DMS 273 (cell line): ENCODE measurements at regions not wholly inside any gene's neighbourhood (a gene's known extent, or its start where the extent isn't known, plus 50 kb on each side); places are given as distances from the start of the nearest gene placed in this dataset.

ENCODE experiments used
- DNase-seq: peaks from one replicate; lab custom pipeline; 2025; ENCODE audit not compliant: unreplicated experiment; lab: John Stamatoyannopoulos, UW

DNA sequence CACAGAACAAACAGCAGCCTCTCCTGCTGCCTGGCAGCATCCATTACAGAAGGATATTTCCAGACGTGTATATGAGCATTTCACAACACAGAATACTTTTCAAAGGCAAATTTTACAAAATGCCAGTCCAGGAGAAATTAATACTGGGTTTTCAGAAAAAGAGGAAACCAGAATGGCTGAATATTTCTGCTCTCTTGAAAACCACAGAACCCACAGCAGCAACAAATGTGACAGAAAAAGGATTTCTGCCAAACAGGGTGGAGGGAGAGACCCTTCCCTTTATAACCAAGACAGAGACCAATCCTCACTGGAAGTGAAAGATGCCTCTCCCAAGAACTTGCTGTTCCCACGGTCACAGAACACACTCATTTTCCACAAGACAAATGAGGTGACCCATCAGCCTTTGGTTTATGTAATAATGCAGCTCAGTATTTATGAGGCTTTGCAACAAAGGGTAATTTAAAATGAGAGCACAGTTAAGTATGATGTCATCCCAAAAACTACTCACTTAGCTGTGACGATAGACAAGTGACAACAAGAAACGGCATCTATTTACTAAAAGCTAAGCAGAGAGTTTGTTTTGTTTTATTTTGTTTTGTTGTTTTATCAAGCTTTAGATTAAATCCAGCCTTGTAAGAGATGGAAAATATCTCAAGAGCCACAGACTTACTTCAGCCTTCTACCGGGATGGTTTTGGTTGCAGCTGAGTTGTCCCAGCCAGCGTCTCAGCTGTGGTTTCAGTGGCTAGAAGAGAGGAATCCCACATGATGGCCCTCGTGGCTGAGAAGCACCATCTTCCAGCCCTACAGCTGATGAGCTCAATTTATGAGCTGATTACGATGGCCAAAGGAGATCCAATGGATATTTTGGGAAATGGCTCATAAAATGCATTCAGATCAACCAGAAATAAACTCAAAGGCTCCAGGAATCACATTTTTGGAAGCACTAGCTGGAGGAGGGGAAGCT, 249.3 kb upstream of the AGAP1 start:
- no peak for DNase-seq

DNA sequence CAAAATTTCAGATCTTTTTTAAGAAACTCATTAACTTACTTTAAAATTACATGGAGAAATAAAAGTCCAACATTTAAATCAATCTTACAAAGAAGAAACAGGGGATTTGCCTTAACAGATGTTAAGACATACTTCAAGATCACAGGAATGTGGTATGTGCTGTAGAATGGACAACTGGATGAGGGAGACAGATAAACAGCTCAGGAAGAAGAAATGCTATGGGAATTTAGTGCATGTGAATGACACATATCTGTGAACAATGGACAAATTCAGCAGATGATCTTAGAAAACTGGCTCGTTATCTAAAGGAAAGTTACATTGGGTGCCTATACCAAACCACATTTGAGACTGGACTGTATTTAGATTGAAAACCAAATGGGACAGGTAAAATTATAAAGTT, 246.8 kb upstream of the AGAP1 start:
- DNase-seq, result no peak

DNA sequence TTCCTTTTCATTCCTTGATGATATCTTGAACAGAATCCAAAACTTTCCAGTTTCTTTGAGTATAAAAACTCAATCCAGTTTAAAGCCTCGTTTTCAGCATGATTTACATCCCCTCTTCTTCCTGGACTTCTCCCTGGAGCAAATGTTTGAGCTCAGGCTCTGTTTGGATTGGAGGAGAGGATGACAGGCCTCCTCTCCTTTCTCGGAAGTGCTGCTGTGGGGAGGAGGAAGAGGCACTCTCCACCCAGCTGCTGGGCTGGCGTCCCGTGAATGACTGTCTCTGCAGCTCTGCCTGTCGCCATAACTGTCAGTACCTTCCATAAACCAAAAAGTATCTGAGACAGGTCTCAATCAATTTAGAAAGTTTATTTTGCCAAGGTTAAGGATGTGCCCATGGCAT, 238.2 kb upstream of the AGAP1 start:
- no peak for DNase-seq

DNA sequence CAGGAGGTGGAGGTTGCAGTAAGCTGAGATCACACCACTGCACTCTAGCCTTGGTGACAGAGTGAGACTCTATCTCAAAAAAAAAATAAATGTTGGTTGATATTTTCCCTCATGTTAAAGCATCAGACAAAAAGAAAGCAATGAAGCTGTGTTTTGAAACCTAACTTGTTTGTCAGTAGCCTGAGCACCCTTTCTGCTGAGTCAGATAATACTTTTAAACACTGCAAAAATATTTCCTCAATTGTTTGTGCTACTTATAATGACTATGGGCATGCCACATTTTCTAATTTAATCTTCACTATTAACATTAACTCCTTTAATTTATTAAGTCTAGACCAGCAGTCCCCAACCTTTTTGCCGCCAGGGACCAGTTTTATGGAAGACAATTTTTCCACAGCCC, 236.3 kb upstream of the AGAP1 start:
- no peak for DNase-seq

- no peak for DNase-seq
These were observed 231.1 kb upstream of the AGAP1 start for GRCh38 chr2:235262750-235263149.

DNA sequence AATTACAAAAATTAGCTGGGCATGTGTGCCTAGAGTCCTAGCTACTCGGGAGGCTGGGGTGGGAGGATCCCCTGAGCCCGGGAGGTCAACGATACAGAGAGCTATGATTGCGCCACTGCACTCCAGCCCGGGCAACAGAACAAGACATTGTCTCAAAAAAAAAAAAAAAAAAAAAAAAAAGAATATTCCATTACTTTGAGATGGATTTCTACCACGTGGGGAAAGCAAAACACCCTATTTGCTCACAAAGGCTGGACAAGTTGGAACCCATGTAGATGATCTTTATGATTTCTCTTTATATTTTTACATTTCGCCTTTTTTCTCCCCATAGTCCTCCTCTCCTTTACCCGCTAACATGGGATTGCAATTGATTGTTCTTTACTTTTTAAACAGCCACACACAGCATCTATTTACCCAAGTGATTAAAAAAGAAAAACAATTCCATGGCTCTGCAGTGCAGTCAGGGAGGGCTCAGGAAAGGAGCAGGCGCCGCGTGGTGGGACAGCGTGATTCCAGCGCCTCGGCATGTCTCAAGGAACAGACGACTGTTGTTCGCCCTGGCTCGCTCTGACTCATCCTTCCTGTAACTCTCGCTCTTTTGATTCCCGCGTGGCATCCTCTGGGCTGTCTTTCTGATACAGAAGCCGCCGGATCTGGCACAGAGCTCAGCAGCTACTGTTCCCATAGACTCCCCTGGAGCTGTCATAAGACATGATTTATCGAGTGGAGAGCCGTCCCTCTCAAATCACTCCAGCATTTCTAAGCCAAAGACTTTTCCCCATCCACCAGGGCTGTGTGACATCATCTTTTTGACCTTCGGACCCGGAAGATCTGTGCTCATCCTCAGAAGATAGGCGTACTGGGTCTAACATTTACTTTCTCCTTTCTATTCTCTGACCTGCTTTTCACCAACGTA, 230.4 kb upstream of the AGAP1 start:
- DNase-seq, result peak; percentile 65

GRCh38 chr2:235264121-235264493, 229.7 kb upstream of the AGAP1 start:
- peak; percentile 20 for DNase-seq

GRCh38 chr2:235264512-235264911, 229.3 kb upstream of the AGAP1 start:
- DNase-seq, result no peak

DNA sequence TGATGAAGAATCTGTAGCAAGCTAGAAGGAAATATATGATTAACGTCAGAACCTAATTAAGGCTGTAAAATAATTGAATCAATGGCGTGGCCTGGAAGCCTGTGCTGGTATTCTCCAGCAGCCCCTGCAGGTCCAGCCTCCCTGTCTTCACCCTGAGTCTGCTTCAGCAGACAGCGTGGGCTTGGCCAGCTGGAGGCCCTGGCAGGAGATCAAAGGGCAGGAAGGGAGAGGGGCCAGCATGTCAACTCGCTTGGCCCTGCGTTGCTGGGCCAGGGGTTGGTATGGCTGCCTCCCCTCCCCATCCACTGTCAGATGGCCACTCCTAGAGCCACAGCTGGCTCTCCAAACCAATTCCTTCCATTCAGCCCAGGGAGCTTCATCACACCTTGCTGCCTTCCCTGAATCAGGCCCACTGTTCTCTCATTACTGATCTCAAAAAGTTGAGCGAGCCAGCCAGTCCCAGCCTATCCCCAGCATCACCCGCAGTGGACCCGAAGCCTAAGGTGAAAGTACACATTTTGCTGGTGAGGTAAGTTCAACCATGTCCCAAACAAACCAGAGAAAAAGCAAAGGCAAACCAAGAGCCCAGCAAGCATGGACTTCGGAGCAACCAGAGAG, 228.4 kb upstream of the AGAP1 start:
- DNase-seq, result peak; percentile 30

- no peak for DNase-seq
These were observed 226.6 kb upstream of the AGAP1 start for GRCh38 chr2:235267251-235267650.

GRCh38 chr2:235268535-235268934, 225.3 kb upstream of the AGAP1 start:
- DNase-seq, result no peak

DNA sequence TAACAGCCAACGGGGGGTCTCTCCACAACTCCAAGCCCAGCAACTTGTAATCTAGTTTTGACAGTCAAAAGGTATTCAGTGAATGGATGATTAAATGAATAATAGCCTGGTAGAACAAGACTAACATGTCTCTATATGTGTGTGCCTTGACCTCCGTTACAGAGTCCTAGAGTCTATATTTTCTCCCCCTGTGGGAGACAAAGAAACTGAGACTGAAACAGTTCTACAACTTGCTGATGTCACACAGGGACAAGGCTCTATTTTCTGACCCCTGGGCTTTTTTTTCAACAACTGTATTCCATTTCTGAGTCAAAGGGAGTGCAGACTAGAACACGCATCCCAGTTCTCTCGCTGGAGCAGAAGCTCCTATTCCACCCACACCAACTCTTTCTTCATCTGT, 223.6 kb upstream of the AGAP1 start:
- no peak for DNase-seq

- no peak for DNase-seq
These were observed 222.9 kb upstream of the AGAP1 start for GRCh38 chr2:235270956-235271355.

GRCh38 chr2:235271936-235272335, 221.9 kb upstream of the AGAP1 start:
- no peak for DNase-seq

DNA sequence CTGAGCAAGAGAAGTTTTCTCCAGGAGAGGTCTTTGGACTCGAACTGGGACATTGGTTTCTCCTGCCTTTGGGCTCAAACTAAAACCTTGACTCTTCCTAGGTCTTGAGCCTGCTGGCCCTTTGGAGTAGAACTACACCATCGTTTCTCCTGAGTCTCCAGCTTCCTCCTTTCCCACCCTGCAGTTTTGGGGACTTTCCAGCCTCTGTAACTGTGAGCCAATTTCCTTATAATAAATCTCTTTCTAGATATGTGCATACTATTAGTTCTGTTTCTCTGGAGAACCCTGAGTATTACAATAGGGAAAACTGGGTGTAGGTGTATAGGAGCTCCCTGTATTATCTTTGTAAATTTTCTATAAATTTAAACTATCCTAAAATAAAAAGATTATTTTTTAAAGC, 219.8 kb upstream of the AGAP1 start:
- no peak for DNase-seq

GRCh38 chr2:235277485-235277884, 216.4 kb upstream of the AGAP1 start:
- no peak for DNase-seq

DNA sequence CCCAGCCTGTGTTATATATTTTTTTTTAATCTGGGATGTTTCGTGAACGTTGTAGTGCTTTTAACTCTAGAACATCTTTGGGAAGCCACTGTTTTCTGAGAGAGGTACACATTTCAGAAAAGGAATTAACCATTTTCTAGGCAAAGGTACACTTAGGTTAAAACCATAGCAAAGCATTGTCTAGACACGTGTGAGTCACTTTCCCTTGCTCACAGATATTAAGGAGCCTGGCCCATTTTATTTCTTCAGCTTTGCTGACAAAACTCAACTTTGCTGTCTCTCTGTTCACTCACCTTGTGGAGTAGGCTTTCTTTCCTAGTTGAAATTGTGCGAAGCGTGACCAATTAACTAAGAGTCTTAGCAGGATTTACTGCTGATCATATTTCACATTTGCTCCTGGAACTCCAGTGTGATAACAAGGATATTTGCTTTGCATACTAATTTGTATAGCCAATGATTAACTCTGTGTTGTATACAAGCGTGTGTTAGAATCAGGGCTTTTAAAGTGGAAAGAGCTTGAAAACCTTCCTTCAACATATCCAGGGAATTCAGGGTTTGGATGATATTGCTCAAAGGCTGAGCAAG, 215.0 kb upstream of the AGAP1 start:
- DNase-seq, result no peak

- no peak for DNase-seq
These were observed 213.9 kb upstream of the AGAP1 start for GRCh38 chr2:235279965-235280364.

DNA sequence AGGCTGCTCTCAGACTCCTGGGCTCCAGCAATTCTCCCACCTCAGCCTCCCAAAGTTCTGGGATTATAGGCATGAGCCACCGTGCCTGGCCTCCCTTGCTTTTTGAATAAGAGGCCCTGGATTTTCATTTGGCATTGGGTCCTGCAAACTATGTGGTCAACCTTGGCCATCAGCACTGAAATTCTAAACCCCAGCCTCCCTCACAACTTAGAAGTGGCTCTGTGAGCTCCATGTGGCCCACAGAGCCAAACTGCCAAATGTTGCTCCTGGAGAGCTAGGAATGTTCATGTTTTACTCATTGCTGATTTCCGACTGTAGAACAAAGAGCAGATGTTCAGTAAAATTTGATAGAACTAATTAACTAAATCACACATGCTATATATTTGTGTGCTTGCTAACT, 210.6 kb upstream of the AGAP1 start:
- peak; percentile 8 for DNase-seq

DNA sequence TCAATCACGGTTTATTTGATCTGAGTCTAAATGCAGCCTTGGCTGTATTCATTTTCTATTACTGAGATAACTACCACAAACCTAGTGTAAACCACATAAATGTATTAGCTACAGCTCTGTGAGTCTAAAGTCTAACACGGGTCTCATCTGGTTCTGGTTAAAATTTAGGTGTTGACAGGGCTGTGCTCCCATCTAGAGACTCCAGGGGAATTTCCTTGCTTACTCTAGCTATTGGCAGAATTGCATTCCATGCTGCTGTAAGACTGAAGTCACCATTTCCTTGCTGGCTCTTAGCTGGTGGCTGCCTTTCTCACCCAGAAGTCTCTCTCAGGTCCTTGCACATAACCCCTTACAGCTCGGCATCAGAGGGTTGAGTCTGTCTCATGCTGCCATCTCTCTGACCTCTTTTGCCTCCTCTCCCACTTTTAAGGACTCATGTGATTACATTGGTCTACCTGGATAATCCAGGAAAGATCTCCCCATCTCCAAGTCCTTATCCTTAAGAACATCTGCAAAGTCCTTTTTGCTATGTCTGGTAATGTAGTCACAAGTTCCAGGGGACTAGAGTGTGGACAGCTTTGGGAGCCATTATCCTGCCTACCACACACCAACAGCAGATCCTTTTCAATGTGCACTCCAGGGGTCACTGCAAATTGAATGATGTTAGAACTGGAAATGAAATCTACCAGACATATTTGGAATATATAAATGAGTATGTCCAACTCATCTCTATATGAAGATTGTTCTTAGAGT, 207.0 kb upstream of the AGAP1 start:
- DNase-seq, result no peak
